CD14-positive monocyte (primary cell): ENCODE measurements at regions not wholly inside any gene's neighbourhood (a gene's known extent, or its start where the extent isn't known, plus 50 kb on each side); places are given as distances from the start of the nearest gene placed in this dataset.

Experiments
- DNase-seq, 3 donors: peaks; one replicate each; pipeline ENCODE4 v3.0.0-alpha.2; 2011 to 2022
- H2AFZ ChIP-seq: 2 replicates; pipeline ENCODE4 v1.6.0; 2012; ENCODE audit warnings: mild to moderate bottlenecking, low read depth, low read length, inconsistent platforms; ENCODE audit not compliant: insufficient read depth, poor library complexity, severe bottlenecking
- H3K27ac ChIP-seq, 2 donors: 1 replicate in 1 of 2; 2 replicates in 1 of 2; pipeline ENCODE4 v1.5.1; 2012 to 2013; ENCODE audit warnings: low read length in 2 of 2, control low read depth in 1 of 2, inconsistent platforms in 1 of 2, low read depth in 1 of 2, mild to moderate bottlenecking in 1 of 2
- H3K27me3 ChIP-seq, 2 donors: one replicate each; pipeline versions ENCODE4 v1.6.0 to v1.6.1; 2011 to 2013; ENCODE audit warnings: low read length in 2 of 2; ENCODE audit not compliant: control insufficient read depth in 2 of 2, insufficient read depth in 2 of 2
- H3K36me3 ChIP-seq, 2 donors: replicated peaks in 1 of 2; 1 replicate in 1 of 2; 2 replicates in 1 of 2; pipeline versions ENCODE4 v1.5.1 to v1.6.1; 2012 to 2013; ENCODE audit warnings: low read length in 2 of 2, control low read depth in 1 of 2, inconsistent platforms in 1 of 2, mild to moderate bottlenecking in 1 of 2; ENCODE audit not compliant: insufficient read depth in 2 of 2, control insufficient read depth in 1 of 2
- H3K4me1 ChIP-seq, 2 donors: 1 replicate in 1 of 2; 2 replicates in 1 of 2; pipeline versions ENCODE4 v1.5.1 to v1.6.1; 2012 to 2013; ENCODE audit warnings: low read length in 2 of 2, control low read depth in 1 of 2, inconsistent platforms in 1 of 2, mild to moderate bottlenecking in 1 of 2, moderate library complexity in 1 of 2; ENCODE audit not compliant: insufficient read depth in 2 of 2, control insufficient read depth in 1 of 2
- H3K4me2 ChIP-seq: replicated peaks from 2 replicates; pipeline ENCODE3; 2012; ENCODE audit warnings: low read length, moderate library complexity, mild to moderate bottlenecking; ENCODE audit not compliant: poor library complexity, severe bottlenecking; ENCODE audit errors: extremely low read depth
- H3K4me3 ChIP-seq, 3 experiments: fragments of 200-600 bp in 1 of 3; sonication (generic) in 1 of 3; replicated peaks in 1 of 3; 1 replicate in 2 of 3; 2 replicates in 1 of 3; pipeline ENCODE4 v1.5.1; 2011 to 2013; ENCODE audit warnings: low read length in 3 of 3, mild to moderate bottlenecking in 3 of 3, control low read depth in 2 of 3, low read depth in 2 of 3, inconsistent platforms in 1 of 3, moderate library complexity in 1 of 3
- H3K79me2 ChIP-seq: 2 replicates; pipeline ENCODE4 v1.6.0; 2012; ENCODE audit warnings: mild to moderate bottlenecking, control low read depth, inconsistent platforms, low read length, moderate library complexity; ENCODE audit not compliant: insufficient read depth
- H3K9ac ChIP-seq: 2 replicates; pipeline ENCODE4 v1.6.0; 2017; ENCODE audit warnings: low read length, mild to moderate bottlenecking; ENCODE audit not compliant: insufficient read depth, poor library complexity, severe bottlenecking
- H3K9me3 ChIP-seq, 2 donors: replicated peaks in 1 of 2; 1 replicate in 1 of 2; 2 replicates in 1 of 2; pipeline versions ENCODE4 v1.5.1 to v1.6.1; 2012 to 2013; ENCODE audit warnings: low read length in 2 of 2, control low read depth in 1 of 2; ENCODE audit not compliant: control insufficient read depth in 1 of 2, insufficient read depth in 1 of 2
- H4K20me1 ChIP-seq: 2 replicates; pipeline ENCODE4 v1.6.0; 2012; ENCODE audit warnings: mild to moderate bottlenecking, low read length, control low read depth, moderate library complexity; ENCODE audit not compliant: insufficient read depth
- H3K27ac Mint-ChIP-seq, 7 donors: one replicate each; pipeline ENCODE4 v1.8.0; 2020; ENCODE audit warnings: mild to moderate bottlenecking in 7 of 7, mixed read lengths in 7 of 7, moderate library complexity in 6 of 7, inconsistent platforms in 2 of 7
- H3K27me3 Mint-ChIP-seq, 3 donors: one replicate each; pipeline ENCODE4 v1.8.0; 2021 to 2022; ENCODE audit warnings: low read depth in 3 of 3, mild to moderate bottlenecking in 3 of 3, mixed read lengths in 3 of 3, moderate library complexity in 3 of 3, inconsistent platforms in 1 of 3
- H3K36me3 Mint-ChIP-seq, 2 donors: one replicate each; pipeline ENCODE4 v1.8.0; 2020; ENCODE audit warnings: mixed read lengths in 2 of 2, inconsistent platforms in 1 of 2, mild to moderate bottlenecking in 1 of 2
- H3K4me1 Mint-ChIP-seq: one replicate; pipeline ENCODE4 v1.8.0; 2020; ENCODE audit warnings: mild to moderate bottlenecking, mixed read lengths
- H3K4me3 Mint-ChIP-seq, 2 donors: one replicate each; pipeline ENCODE4 v1.8.0; 2020; ENCODE audit warnings: mild to moderate bottlenecking in 2 of 2, mixed read lengths in 2 of 2, moderate library complexity in 1 of 2
- H3K9me3 Mint-ChIP-seq, 7 donors: one replicate each; pipeline ENCODE4 v1.8.0; 2020 to 2022; ENCODE audit warnings: mixed read lengths in 7 of 7, mild to moderate bottlenecking in 6 of 7, moderate library complexity in 6 of 7, inconsistent platforms in 2 of 7
- CTCF ChIP-seq: fragments of 200-600 bp; IDR thresholded peaks from one replicate; pipeline ENCODE4 v1.8.0; 2022; ENCODE audit warnings: antibody characterized with exemption, mild to moderate bottlenecking
- WGBS: methylation state at CpG from one replicate; pipeline ENCODE4 v1.1.5; 2013; ENCODE audit warnings: missing lambda C conversion rate; ENCODE audit not compliant: insufficient coverage; 5-methylcytosine and 5-hydroxymethylcytosine counted together
- intact Hi-C, 2 donors: fragments of 100-400 bp; cut with micrococcal nuclease; formaldehyde crosslinking; loops; one replicate each; pipeline versions ENCODE4 v1.15.0 to v1.15.1; 2023

GRCh38 chr6:153412519-153412918 lies 281.4 kb upstream of the RGS17 start:
- no peak overlapping the region for H2AFZ ChIP-seq
- DNase-seq = no peak
- no peaks in the 10 kb centered on the region for H3K36me3 ChIP-seq
- Mint-ChIP-seq H3K4me3 (no peak overlapping the region), H3K27ac (no peak overlapping the region), H3K4me1 (no peaks in the 10 kb centered on the region), H3K9me3 (peaks cover 0 to 16% (median 6%) of the 10 kb centered on the region in 7 donors), H3K36me3 (no peaks in the 10 kb centered on the region), H3K27me3 (no peaks in the 10 kb centered on the region)
- H3K27ac ChIP-seq = no peak overlapping the region
- H3K9me3 ChIP-seq = peaks cover 2 to 7% of the 10 kb centered on the region in 2 donors
- H3K4me1 ChIP-seq = no peaks in the 10 kb centered on the region
- no peak overlapping the region for H3K4me3 ChIP-seq
- H3K79me2 ChIP-seq = no peaks in the 10 kb centered on the region
- TF ChIP-seq CTCF = no peak
- no peak overlapping the region for H3K4me2 ChIP-seq
- intact Hi-C loops = no loop called here
- no CpG with 5 or more reads among the region's 1 CpG for WGBS
- no peak overlapping the region for H3K9ac ChIP-seq
- H4K20me1 ChIP-seq = no peaks in the 10 kb centered on the region
- no peaks in the 10 kb centered on the region for H3K27me3 ChIP-seq

GRCh38 chr6:153411070-153411648 lies 280.1 kb upstream of the RGS17 start:
- peaks cover 0 to 19% (median 8%) of the 10 kb centered on the region in 7 donors for H3K9me3 Mint-ChIP-seq
- no CpG with 5 or more reads among the region's 3 CpGs for WGBS
- H3K27ac Mint-ChIP-seq = no peak overlapping the region
- no peak overlapping the region for H2AFZ ChIP-seq
- TF ChIP-seq CTCF = no peak
- no peak overlapping the region for H3K4me2 ChIP-seq
- no peaks in the 10 kb centered on the region for H3K36me3 Mint-ChIP-seq
- no peaks in the 10 kb centered on the region for H3K79me2 ChIP-seq
- intact Hi-C loops = no loop called here
- H3K27me3 Mint-ChIP-seq = no peaks in the 10 kb centered on the region
- H3K4me1 ChIP-seq = no peaks in the 10 kb centered on the region
- H3K4me3 Mint-ChIP-seq = no peak overlapping the region
- H3K36me3 ChIP-seq = no peaks in the 10 kb centered on the region
- H3K27ac ChIP-seq = no peak overlapping the region
- no peak overlapping the region for H3K9ac ChIP-seq
- no peak for DNase-seq
- no peak overlapping the region for H3K4me3 ChIP-seq
- H3K27me3 ChIP-seq = no peaks in the 10 kb centered on the region
- H4K20me1 ChIP-seq = no peaks in the 10 kb centered on the region
- H3K9me3 ChIP-seq = peaks cover 3 to 7% of the 10 kb centered on the region in 2 donors
- no peaks in the 10 kb centered on the region for H3K4me1 Mint-ChIP-seq
